HepG2 (cell line): ENCODE measurements at regions not wholly inside any gene's neighbourhood (a gene's known extent, or its start where the extent isn't known, plus 50 kb on each side); places are given as distances from the start of the nearest gene placed in this dataset.

Source experiments
- HNRNPK ChIP-seq: fragments of 200-400 bp; formaldehyde crosslinking; IDR thresholded peaks from 2 replicates; pipeline ENCODE4 v1.6.1; 2018; ENCODE audit warnings: low read length, low read depth, moderate library complexity, mild to moderate bottlenecking; ENCODE audit not compliant: poor library complexity, severe bottlenecking
- JUNB ChIP-seq: sonication (generic); formaldehyde crosslinking; IDR thresholded peaks from 2 replicates; pipeline ENCODE4 v1.8.0; 2022; ENCODE audit warnings: missing genetic modification reagents, mild to moderate bottlenecking, borderline replicate concordance
- MEIS1 ChIP-seq: sonication (generic); formaldehyde crosslinking; IDR thresholded peaks from 2 replicates; pipeline ENCODE4 v1.9.0; 2021; ENCODE audit warnings: mild to moderate bottlenecking, missing genetic modification reagents, moderate library complexity, borderline replicate concordance
- MYNN ChIP-seq: sonication (generic); formaldehyde crosslinking; IDR thresholded peaks from 2 replicates; pipeline ENCODE4 v1.4.0; 2020; ENCODE audit warnings: mild to moderate bottlenecking, low read depth, missing genetic modification reagents
- ZNF547 ChIP-seq: sonication (generic); formaldehyde crosslinking; IDR thresholded peaks from 2 replicates; pipeline ENCODE4 v1.5.1; 2020; ENCODE audit warnings: mild to moderate bottlenecking, missing genetic modification reagents
- ZNF883 ChIP-seq: sonication (generic); formaldehyde crosslinking; IDR thresholded peaks from 2 replicates; pipeline ENCODE4 v1.5.1; 2020; ENCODE audit warnings: mild to moderate bottlenecking, missing genetic modification reagents; ENCODE audit errors: not compliant biosample characterization
- ZSCAN12 ChIP-seq: sonication (generic); formaldehyde crosslinking; IDR thresholded peaks from 2 replicates; pipeline ENCODE4 v1.9.0; 2021; ENCODE audit warnings: mild to moderate bottlenecking, missing genetic modification reagents
- TF ChIP-seq, protein P1 (sequence below): sonication (generic); formaldehyde crosslinking; IDR thresholded peaks from 2 replicates; pipeline ENCODE4 v1.4.0; 2020; ENCODE audit warnings: missing genetic modification reagents, borderline replicate concordance
- TF ChIP-seq, protein P2 (sequence below): sonication (generic); formaldehyde crosslinking; IDR thresholded peaks from 2 replicates; pipeline ENCODE4 v1.5.0; 2020; ENCODE audit warnings: missing genetic modification reagents
- TF ChIP-seq, protein P3 (sequence below): sonication (generic); formaldehyde crosslinking; IDR thresholded peaks from 2 replicates; pipeline ENCODE4 v1.4.0; 2020; ENCODE audit warnings: mild to moderate bottlenecking, low read depth, missing genetic modification reagents
- TF ChIP-seq, protein P4 (sequence below): sonication (generic); formaldehyde crosslinking; IDR thresholded peaks from 2 replicates; pipeline ENCODE4 v1.4.0; 2020; ENCODE audit warnings: mild to moderate bottlenecking, missing genetic modification reagents
- TF ChIP-seq, protein P5 (sequence below): IDR thresholded peaks from 2 replicates; pipeline ENCODE4 v1.4.0; 2020; ENCODE audit warnings: mild to moderate bottlenecking, missing genetic modification reagents
- TF ChIP-seq, protein P6 (sequence below): sonication (generic); formaldehyde crosslinking; IDR thresholded peaks from 2 replicates; pipeline ENCODE4 v1.4.0; 2020; ENCODE audit warnings: missing genetic modification reagents, borderline replicate concordance

DNA sequence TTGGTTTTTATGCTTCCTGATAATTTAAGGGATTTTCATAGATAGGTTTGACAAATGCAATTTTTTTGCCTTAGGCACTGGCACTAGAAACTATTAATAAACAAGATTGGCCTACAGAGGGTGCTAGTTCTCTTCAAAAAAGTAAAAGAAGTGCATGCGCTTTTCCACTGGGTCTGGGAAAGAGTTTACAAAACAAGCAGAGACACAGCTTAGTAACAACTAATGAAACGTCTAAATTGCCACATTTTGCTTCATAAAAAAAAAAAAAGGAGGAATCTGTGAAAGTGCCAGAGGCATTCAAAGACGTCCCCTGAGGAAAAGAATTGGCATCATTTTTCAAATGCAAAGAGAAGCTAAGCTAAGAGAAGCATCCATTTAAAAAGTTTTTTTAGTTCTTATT is 58.3 kb upstream of the EEA1 start (continued):
- no peak for TF ChIP-seq MYNN (CRISPR knock-in tag)
- TF ChIP-seq, protein P1, sequence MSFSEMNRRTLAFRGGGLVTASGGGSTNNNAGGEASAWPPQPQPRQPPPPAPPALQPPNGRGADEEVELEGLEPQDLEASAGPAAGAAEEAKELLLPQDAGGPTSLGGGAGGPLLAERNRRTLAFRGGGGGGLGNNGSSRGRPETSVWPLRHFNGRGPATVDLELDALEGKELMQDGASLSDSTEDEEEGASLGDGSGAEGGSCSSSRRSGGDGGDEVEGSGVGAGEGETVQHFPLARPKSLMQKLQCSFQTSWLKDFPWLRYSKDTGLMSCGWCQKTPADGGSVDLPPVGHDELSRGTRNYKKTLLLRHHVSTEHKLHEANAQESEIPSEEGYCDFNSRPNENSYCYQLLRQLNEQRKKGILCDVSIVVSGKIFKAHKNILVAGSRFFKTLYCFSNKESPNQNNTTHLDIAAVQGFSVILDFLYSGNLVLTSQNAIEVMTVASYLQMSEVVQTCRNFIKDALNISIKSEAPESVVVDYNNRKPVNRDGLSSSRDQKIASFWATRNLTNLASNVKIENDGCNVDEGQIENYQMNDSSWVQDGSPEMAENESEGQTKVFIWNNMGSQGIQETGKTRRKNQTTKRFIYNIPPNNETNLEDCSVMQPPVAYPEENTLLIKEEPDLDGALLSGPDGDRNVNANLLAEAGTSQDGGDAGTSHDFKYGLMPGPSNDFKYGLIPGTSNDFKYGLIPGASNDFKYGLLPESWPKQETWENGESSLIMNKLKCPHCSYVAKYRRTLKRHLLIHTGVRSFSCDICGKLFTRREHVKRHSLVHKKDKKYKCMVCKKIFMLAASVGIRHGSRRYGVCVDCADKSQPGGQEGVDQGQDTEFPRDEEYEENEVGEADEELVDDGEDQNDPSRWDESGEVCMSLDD (CRISPR knock-in tag): no peak
- TF ChIP-seq, protein P2, sequence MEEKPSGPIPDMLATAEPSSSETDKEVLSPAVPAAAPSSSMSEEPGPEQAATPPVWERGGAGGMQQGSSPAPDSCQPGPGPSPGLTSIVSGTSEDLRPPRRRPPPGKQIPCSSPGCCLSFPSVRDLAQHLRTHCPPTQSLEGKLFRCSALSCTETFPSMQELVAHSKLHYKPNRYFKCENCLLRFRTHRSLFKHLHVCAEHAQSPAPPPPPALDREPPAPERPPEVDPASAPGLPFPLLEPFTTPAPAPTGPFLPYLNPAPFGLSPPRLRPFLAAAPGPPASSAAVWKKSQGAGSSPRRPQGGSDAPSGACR (CRISPR knock-in tag): no peak
- TF ChIP-seq, protein P3, sequence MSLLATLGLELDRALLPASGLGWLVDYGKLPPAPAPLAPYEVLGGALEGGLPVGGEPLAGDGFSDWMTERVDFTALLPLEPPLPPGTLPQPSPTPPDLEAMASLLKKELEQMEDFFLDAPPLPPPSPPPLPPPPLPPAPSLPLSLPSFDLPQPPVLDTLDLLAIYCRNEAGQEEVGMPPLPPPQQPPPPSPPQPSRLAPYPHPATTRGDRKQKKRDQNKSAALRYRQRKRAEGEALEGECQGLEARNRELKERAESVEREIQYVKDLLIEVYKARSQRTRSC: no peak
- TF ChIP-seq JUNB: no peak
- no peak for TF ChIP-seq ZNF883 (CRISPR knock-in tag)
- TF ChIP-seq, protein P4, sequence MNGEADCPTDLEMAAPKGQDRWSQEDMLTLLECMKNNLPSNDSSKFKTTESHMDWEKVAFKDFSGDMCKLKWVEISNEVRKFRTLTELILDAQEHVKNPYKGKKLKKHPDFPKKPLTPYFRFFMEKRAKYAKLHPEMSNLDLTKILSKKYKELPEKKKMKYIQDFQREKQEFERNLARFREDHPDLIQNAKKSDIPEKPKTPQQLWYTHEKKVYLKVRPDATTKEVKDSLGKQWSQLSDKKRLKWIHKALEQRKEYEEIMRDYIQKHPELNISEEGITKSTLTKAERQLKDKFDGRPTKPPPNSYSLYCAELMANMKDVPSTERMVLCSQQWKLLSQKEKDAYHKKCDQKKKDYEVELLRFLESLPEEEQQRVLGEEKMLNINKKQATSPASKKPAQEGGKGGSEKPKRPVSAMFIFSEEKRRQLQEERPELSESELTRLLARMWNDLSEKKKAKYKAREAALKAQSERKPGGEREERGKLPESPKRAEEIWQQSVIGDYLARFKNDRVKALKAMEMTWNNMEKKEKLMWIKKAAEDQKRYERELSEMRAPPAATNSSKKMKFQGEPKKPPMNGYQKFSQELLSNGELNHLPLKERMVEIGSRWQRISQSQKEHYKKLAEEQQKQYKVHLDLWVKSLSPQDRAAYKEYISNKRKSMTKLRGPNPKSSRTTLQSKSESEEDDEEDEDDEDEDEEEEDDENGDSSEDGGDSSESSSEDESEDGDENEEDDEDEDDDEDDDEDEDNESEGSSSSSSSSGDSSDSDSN: no peak
- no peak for TF ChIP-seq ZNF547
- TF ChIP-seq, protein P5, sequence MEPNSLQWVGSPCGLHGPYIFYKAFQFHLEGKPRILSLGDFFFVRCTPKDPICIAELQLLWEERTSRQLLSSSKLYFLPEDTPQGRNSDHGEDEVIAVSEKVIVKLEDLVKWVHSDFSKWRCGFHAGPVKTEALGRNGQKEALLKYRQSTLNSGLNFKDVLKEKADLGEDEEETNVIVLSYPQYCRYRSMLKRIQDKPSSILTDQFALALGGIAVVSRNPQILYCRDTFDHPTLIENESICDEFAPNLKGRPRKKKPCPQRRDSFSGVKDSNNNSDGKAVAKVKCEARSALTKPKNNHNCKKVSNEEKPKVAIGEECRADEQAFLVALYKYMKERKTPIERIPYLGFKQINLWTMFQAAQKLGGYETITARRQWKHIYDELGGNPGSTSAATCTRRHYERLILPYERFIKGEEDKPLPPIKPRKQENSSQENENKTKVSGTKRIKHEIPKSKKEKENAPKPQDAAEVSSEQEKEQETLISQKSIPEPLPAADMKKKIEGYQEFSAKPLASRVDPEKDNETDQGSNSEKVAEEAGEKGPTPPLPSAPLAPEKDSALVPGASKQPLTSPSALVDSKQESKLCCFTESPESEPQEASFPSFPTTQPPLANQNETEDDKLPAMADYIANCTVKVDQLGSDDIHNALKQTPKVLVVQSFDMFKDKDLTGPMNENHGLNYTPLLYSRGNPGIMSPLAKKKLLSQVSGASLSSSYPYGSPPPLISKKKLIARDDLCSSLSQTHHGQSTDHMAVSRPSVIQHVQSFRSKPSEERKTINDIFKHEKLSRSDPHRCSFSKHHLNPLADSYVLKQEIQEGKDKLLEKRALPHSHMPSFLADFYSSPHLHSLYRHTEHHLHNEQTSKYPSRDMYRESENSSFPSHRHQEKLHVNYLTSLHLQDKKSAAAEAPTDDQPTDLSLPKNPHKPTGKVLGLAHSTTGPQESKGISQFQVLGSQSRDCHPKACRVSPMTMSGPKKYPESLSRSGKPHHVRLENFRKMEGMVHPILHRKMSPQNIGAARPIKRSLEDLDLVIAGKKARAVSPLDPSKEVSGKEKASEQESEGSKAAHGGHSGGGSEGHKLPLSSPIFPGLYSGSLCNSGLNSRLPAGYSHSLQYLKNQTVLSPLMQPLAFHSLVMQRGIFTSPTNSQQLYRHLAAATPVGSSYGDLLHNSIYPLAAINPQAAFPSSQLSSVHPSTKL (CRISPR knock-in tag): 0 out of 2 replicates have a peak, but pooled peaks have one; percentile 24
- no peak for TF ChIP-seq HNRNPK
- no peak for TF ChIP-seq ZSCAN12 (CRISPR knock-in tag)
- TF ChIP-seq, protein P6, sequence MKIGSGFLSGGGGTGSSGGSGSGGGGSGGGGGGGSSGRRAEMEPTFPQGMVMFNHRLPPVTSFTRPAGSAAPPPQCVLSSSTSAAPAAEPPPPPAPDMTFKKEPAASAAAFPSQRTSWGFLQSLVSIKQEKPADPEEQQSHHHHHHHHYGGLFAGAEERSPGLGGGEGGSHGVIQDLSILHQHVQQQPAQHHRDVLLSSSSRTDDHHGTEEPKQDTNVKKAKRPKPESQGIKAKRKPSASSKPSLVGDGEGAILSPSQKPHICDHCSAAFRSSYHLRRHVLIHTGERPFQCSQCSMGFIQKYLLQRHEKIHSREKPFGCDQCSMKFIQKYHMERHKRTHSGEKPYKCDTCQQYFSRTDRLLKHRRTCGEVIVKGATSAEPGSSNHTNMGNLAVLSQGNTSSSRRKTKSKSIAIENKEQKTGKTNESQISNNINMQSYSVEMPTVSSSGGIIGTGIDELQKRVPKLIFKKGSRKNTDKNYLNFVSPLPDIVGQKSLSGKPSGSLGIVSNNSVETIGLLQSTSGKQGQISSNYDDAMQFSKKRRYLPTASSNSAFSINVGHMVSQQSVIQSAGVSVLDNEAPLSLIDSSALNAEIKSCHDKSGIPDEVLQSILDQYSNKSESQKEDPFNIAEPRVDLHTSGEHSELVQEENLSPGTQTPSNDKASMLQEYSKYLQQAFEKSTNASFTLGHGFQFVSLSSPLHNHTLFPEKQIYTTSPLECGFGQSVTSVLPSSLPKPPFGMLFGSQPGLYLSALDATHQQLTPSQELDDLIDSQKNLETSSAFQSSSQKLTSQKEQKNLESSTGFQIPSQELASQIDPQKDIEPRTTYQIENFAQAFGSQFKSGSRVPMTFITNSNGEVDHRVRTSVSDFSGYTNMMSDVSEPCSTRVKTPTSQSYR (CRISPR knock-in tag): no peak
- TF ChIP-seq MEIS1 (CRISPR knock-in tag): no peak
